AG10803 (cell line): ENCODE measurements at regions not wholly inside any gene's neighbourhood (a gene's known extent, or its start where the extent isn't known, plus 50 kb on each side); places are given as distances from the start of the nearest gene placed in this dataset.
"Not testable (repeated sequence)": the region's sequence is repeated elsewhere in the genome, so short reads cannot be mapped to it uniquely, and the experiment has no call there.

Source experiments
- DNase-seq: peaks from one replicate; pipeline ENCODE4 v3.0.0; 2010; ENCODE audit warnings: low read depth
- H3K4me3 ChIP-seq: 2 replicates; pipeline ENCODE4 v1.5.1; 2011; ENCODE audit warnings: mild to moderate bottlenecking, low read length, control low read depth
- CTCF ChIP-seq: conservative IDR thresholded peaks from 2 replicates; pipeline ENCODE4 v1.5.1; 2011; ENCODE audit warnings: mild to moderate bottlenecking, low read length, control low read depth, inconsistent platforms

DNA sequence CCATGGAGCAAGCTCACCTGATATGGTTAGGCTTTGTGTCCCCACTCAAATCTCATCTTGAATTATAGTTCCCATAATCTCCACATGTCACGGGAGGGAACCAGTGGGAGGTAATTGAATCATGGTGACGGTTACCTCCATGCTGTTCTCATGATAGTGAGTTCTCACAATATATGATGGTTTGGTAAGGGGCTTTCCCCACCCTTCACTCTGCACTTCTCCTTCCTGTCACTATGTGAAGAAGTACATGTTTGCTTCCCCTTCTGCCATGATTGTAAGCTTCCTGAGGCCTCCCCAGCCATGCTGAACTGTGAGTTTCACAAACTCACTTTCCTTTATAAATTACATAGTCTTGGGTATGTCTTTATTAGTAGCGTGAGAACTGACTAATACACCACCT lies 435.7 kb upstream of the ID2 start:
- DNase-seq = no peak
- no peak overlapping the region for H3K4me3 ChIP-seq

DNA sequence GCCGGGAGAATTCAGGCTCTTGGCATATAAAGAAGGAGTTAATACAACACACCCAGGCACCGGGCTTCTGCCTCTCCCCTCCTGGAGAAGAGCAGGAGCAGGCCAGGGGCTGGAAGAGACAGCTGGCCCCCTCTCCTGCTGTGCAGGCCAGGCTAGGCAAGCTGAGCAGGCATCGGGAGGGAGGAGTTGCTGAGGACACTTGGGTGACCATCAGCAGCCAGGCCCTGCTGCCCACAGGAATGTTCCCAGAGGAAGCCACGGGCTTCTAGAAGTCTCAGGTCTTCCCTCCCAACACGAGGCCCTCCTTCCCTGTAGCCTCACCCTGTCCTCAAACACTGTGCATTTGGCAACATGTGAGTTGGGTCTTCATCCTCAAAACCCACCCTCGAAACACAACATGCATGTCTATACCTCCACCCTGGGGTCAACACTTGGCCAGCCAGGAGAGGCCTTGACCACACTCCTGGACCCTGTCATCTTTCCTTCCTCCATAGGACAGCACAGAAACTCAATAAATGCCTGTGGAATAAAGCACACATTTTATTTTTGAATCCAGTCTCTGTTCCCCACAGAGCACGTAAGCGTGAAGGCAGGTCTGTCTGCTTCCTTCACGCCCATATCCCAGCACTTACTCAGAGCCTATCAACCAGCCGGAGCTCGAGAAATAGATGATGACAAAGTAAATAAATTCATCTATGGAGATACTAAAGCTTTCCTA lies 433.8 kb upstream of the ID2 start:
- DNase-seq = peak; percentile 59
- H3K4me3 ChIP-seq = no peak overlapping the region

More for the DNA sequence above, 435.7 kb upstream of the ID2 start:
- no peak for TF ChIP-seq CTCF

GRCh38 chr2:8248623-8248957 lies 433.3 kb upstream of the ID2 start:
- TF ChIP-seq CTCF = no peak
- H3K4me3 ChIP-seq = no peak overlapping the region
- peak; percentile 14 for DNase-seq

More for the DNA sequence above, 433.8 kb upstream of the ID2 start:
- TF ChIP-seq CTCF = no peak

DNA sequence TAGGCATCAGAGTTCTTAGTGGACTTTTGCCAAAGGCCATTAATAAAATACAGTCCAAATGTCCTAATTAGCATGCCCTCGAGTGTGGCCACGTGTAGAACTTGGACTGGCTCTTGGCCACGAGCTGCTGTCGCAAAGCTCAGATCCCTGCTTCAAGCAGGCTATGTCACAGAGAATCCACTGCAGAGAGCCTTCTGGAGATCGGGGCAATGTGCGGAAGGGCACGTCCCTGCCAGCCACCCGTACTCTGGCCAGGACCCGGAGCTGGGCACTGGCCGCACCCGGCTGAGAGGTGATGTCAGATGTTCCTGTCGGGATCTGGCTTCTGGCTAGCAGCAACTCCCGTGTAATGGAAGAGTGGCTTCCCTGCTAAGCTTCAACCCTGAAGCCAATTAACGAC lies 432.7 kb upstream of the ID2 start:
- no peak for TF ChIP-seq CTCF
- DNase-seq = peak; percentile 8

GRCh38 chr2:8249769-8250168 lies 432.1 kb upstream of the ID2 start:
- DNase-seq = no peak
- H3K4me3 ChIP-seq = no peak overlapping the region
- no peak for TF ChIP-seq CTCF

More for the DNA sequence above, 432.7 kb upstream of the ID2 start:
- H3K4me3 ChIP-seq = peak overlapping the region; percentile 23

DNA sequence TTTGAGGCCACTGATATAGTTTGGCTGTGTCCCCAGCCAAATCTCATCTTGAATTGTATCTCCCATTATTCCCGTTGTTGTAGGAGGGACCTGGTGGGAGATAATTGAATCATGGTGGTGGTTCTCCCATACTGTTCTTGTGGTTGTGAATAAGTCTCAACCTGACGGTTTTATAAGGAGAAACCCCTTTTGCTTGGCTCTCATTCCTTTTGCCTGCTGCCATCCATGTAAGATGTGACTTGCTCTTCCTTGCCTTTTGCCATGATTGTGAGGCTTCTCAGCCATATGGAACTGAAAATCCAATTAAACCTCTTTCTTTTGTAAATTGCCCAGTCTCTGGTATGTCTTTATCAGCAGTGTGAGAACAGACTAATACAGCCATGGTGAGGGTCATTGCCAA lies 431.6 kb upstream of the ID2 start:
- not testable (repeated sequence) for DNase-seq, H3K4me3 ChIP-seq

GRCh38 chr2:8251291-8251690 lies 430.6 kb upstream of the ID2 start:
- H3K4me3 ChIP-seq = no peak overlapping the region
- DNase-seq = no peak
- no peak for TF ChIP-seq CTCF

DNA sequence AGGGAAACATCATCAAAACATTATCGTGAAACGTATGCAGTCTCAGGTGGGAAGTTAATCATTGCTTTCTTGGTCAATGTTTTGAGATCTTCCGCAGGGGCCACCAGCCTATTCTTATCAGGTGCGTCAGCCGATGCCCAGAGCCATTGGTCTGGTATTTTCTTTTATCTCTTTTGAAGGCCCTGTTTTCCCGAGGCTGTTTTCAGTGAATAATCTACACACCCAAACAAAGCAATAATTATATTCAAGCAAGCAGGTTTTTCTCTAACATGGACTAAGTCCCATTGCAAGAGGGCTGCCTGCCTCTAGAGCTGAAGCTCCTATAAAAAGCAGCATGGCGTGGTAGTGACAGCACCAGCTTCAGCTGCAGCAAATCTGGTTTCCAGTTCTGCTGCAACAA lies 430.0 kb upstream of the ID2 start:
- no peak for DNase-seq
- TF ChIP-seq CTCF = no peak
- H3K4me3 ChIP-seq = no peak overlapping the region
